ENCODE measurements at regions not wholly inside any gene's neighbourhood (a gene's known extent, or its start where the extent isn't known, plus 50 kb on each side); places are given as distances from the start of the nearest gene placed in this dataset.
"Not testable (repeated sequence)": the region's sequence is repeated elsewhere in the genome, so short reads cannot be mapped to it uniquely, and the experiment has no call there.

- H3K4me1 ChIP-seq, result no peaks in the 10 kb centered on the region
- H3K36me3 ChIP-seq, result no peaks in the 10 kb centered on the region
- H3K4me3 ChIP-seq, result no peak overlapping the region
- no peak for ATAC-seq
- no peaks in the 10 kb centered on the region for H3K27me3 ChIP-seq
- no peak overlapping the region for H3K27ac ChIP-seq
- FAIRE-seq, result no peak
- DNase-seq, result no peak
- TF ChIP-seq CTCF (IDR thresholded peaks at IDR 0.05), result no peak
- 100% methylated on average over 1 of the region's 1 CpG for WGBS, 2 donors
- intact Hi-C loops (cut with DNase I), result no loop called here
- H3K9me3 ChIP-seq, result no peaks in the 10 kb centered on the region
Observed at GRCh38 chr10:61039868-61040267, 95.9 kb upstream of the RHOBTB1 start.

GRCh38 chr10:61037261-61037830, 93.4 kb upstream of the RHOBTB1 start:
- H3K27ac ChIP-seq; intact Hi-C loops (cut with DNase I); H3K4me3 ChIP-seq; ATAC-seq; DNase-seq; H3K9me3 ChIP-seq; H3K27me3 ChIP-seq; H3K36me3 ChIP-seq; FAIRE-seq; H3K4me1 ChIP-seq: not testable (repeated sequence)
- WGBS, 2 donors, result 91 to 96% methylated on average over 16 of the region's 16 CpGs

GRCh38 chr10:61036148-61036547, 92.2 kb upstream of the RHOBTB1 start:
- H3K9me3 ChIP-seq; FAIRE-seq; H3K4me1 ChIP-seq; H3K27me3 ChIP-seq; DNase-seq; H3K27ac ChIP-seq; ATAC-seq; H3K4me3 ChIP-seq; H3K36me3 ChIP-seq; intact Hi-C loops (cut with DNase I): not testable (repeated sequence)
- 95 to 98% methylated on average over 3 of the region's 3 CpGs for WGBS, 2 donors

- Histone ChIP-seq H3K27me3 (no peaks in the 10 kb centered on the region), H3K4me3 (no peak overlapping the region), H3K9me3 (no peaks in the 10 kb centered on the region), H3K4me1 (no peaks in the 10 kb centered on the region), H3K27ac (no peak overlapping the region), H3K36me3 (no peaks in the 10 kb centered on the region)
- FAIRE-seq (no peak), ATAC-seq (no peak), DNase-seq (no peak)
- no peak for TF ChIP-seq CTCF (IDR thresholded peaks at IDR 0.05)
- 94 to 96% methylated on average over 3 of the region's 3 CpGs for WGBS, 2 donors
- intact Hi-C loops (cut with DNase I), result no loop called here
Observed at GRCh38 chr10:61031341-61031740, 87.4 kb upstream of the RHOBTB1 start.

GRCh38 chr10:61029411-61029810, 85.4 kb upstream of the RHOBTB1 start:
- intact Hi-C loops (cut with DNase I), result no loop called here
- no peak for TF ChIP-seq CTCF (IDR thresholded peaks at IDR 0.05)
- DNase-seq, result no peak
- no peak for FAIRE-seq
- peak in 1 of 4 donors; percentile 22 for ATAC-seq
- Histone ChIP-seq H3K27ac (no peak overlapping the region), H3K4me1 (no peaks in the 10 kb centered on the region), H3K27me3 (no peaks in the 10 kb centered on the region), H3K36me3 (no peaks in the 10 kb centered on the region), H3K9me3 (no peaks in the 10 kb centered on the region), H3K4me3 (no peak overlapping the region)
- WGBS, 2 donors, result 69 to 79% methylated on average over 2 of the region's 2 CpGs

GRCh38 chr10:61028861-61029361, 84.9 kb upstream of the RHOBTB1 start:
- DNase-seq (no peak), ATAC-seq (peak in 1 of 4 donors; percentile 25), FAIRE-seq (no peak)
- no peaks in the 10 kb centered on the region for H3K36me3 ChIP-seq
- H3K9me3 ChIP-seq, result no peaks in the 10 kb centered on the region
- no peak overlapping the region for H3K4me3 ChIP-seq
- no peak for TF ChIP-seq CTCF (IDR thresholded peaks at IDR 0.05)
- no peak overlapping the region for H3K27ac ChIP-seq
- no peaks in the 10 kb centered on the region for H3K4me1 ChIP-seq
- intact Hi-C loops (cut with DNase I), result no loop called here
- H3K27me3 ChIP-seq, result no peaks in the 10 kb centered on the region
- 71 to 80% methylated on average over 5 of the region's 5 CpGs for WGBS, 2 donors
